ENCODE measurements at regions not wholly inside any gene's neighbourhood (a gene's known extent, or its start where the extent isn't known, plus 50 kb on each side); places are given as distances from the start of the nearest gene placed in this dataset.

- Histone ChIP-seq H3K36me3 (ENCODE audit: low read depth) (no peaks in the 10 kb centered on the region), H3K4me3 (no peak overlapping the region), H3K9me3 (no peaks in the 10 kb centered on the region), H3K4me1 (ENCODE audit: low read depth) (no peaks in the 10 kb centered on the region)
- TF ChIP-seq, protein P1, sequence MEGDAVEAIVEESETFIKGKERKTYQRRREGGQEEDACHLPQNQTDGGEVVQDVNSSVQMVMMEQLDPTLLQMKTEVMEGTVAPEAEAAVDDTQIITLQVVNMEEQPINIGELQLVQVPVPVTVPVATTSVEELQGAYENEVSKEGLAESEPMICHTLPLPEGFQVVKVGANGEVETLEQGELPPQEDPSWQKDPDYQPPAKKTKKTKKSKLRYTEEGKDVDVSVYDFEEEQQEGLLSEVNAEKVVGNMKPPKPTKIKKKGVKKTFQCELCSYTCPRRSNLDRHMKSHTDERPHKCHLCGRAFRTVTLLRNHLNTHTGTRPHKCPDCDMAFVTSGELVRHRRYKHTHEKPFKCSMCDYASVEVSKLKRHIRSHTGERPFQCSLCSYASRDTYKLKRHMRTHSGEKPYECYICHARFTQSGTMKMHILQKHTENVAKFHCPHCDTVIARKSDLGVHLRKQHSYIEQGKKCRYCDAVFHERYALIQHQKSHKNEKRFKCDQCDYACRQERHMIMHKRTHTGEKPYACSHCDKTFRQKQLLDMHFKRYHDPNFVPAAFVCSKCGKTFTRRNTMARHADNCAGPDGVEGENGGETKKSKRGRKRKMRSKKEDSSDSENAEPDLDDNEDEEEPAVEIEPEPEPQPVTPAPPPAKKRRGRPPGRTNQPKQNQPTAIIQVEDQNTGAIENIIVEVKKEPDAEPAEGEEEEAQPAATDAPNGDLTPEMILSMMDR (IDR thresholded peaks at IDR 0.05), result no peak
- DNase-seq, result no peak
- intact Hi-C loops (cut with DNase I, micrococcal nuclease), result no loop called here
- no peak for ATAC-seq
These were observed 633.9 kb downstream of the BCL11A start for GRCh38 chr2:59919579-59919978.

DNA sequence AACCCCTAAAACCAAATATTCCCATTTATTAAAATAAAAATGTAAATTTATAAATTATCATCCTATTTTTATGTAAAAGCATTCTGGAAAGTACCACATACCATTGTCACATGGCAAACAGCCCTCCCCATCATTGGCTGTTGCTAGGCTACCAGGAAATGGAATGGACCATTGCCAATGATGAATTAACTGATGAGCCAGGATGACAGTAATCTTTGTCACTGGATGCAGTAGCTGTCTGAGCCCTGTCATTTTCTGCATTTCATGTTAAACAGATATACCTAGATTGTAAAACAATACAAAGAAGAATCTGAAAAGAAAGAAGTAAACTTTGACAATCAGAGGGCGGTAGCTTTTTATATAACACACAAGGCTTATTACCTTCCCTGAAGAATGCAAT, 641.4 kb downstream of the BCL11A start:
- intact Hi-C loops (cut with DNase I, micrococcal nuclease), result no loop called here
- Histone ChIP-seq H3K36me3 (ENCODE audit: low read depth) (no peaks in the 10 kb centered on the region), H3K9me3 (no peaks in the 10 kb centered on the region), H3K4me3 (no peak overlapping the region), H3K4me1 (ENCODE audit: low read depth) (no peaks in the 10 kb centered on the region)
- DNase-seq (no peak), ATAC-seq (no peak)
- TF ChIP-seq, protein P1 (IDR thresholded peaks at IDR 0.05), result no peak

GRCh38 chr2:59910166-59910565, 643.3 kb downstream of the BCL11A start:
- DNase-seq (no peak), ATAC-seq (no peak)
- intact Hi-C loops (cut with DNase I, micrococcal nuclease), result no loop called here

GRCh38 chr2:59909147-59909546, 644.3 kb downstream of the BCL11A start:
- ATAC-seq (no peak), DNase-seq (no peak)
- TF ChIP-seq, protein P1 (IDR thresholded peaks at IDR 0.05), result no peak
- H3K9me3 ChIP-seq, result no peaks in the 10 kb centered on the region
- intact Hi-C loops (cut with DNase I, micrococcal nuclease), result no loop called here
- no peak overlapping the region for H3K4me3 ChIP-seq
- no peaks in the 10 kb centered on the region for H3K36me3 ChIP-seq (ENCODE audit: low read depth)
- H3K4me1 ChIP-seq (ENCODE audit: low read depth), result no peaks in the 10 kb centered on the region

More at GRCh38 chr2:59910166-59910565, 643.3 kb downstream of the BCL11A start:
- Histone ChIP-seq H3K4me3 (no peak overlapping the region), H3K9me3 (no peaks in the 10 kb centered on the region), H3K4me1 (ENCODE audit: low read depth) (no peaks in the 10 kb centered on the region), H3K36me3 (ENCODE audit: low read depth) (no peaks in the 10 kb centered on the region)
- TF ChIP-seq, protein P1 (IDR thresholded peaks at IDR 0.05), result no peak

DNA sequence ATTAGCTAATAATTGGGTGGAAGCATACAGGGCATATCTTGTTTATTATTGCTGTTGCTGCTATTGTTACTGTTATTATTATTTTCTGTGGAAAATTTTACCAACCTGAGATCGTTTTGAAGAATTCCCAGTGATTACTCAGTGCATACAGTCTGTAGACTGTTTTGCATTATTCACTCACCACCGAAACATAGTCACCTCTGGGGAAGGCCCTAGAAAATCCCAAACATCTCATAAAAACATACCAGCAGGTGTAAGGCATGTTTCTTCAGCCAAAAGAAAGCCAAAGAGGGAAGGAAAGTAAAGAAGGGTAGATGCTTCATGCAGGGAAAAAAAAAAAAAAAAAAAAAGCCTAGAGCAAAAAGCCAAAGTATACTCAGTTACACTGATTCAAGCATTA, 647.7 kb downstream of the BCL11A start:
- no peak overlapping the region for H3K4me3 ChIP-seq
- ATAC-seq, result no peak
- no peak for DNase-seq
- TF ChIP-seq, protein P1 (IDR thresholded peaks at IDR 0.05), result no peak
- no peaks in the 10 kb centered on the region for H3K36me3 ChIP-seq (ENCODE audit: low read depth)
- no peaks in the 10 kb centered on the region for H3K9me3 ChIP-seq
- no peaks in the 10 kb centered on the region for H3K4me1 ChIP-seq (ENCODE audit: low read depth)
- intact Hi-C loops (cut with DNase I, micrococcal nuclease), result no loop called here

- TF ChIP-seq, protein P1 (IDR thresholded peaks at IDR 0.05), result no peak
- no peaks in the 10 kb centered on the region for H3K36me3 ChIP-seq (ENCODE audit: low read depth)
- H3K9me3 ChIP-seq, result no peaks in the 10 kb centered on the region
- H3K4me1 ChIP-seq (ENCODE audit: low read depth), result no peaks in the 10 kb centered on the region
- H3K4me3 ChIP-seq, result no peak overlapping the region
- intact Hi-C loops (cut with DNase I, micrococcal nuclease), result no loop called here
- ATAC-seq (no peak), DNase-seq (no peak)
These were observed 649.4 kb downstream of the BCL11A start for GRCh38 chr2:59903994-59904544.
